Suppressor macrophage treated with lipopolysaccharide for 1 hour (primary cell): ENCODE measurements at regions not wholly inside any gene's neighbourhood (a gene's known extent, or its start where the extent isn't known, plus 50 kb on each side); places are given as distances from the start of the nearest gene placed in this dataset.

Experiments
- DNase-seq, 3 donors: peaks; one replicate each; pipeline ENCODE4 v3.0.0-alpha.2; 2020 to 2022

GRCh38 chr2:37472959-37473358 is 128.5 kb downstream of the QPCT start:
- no peak for DNase-seq

GRCh38 chr2:37476411-37476810 is 132.0 kb downstream of the QPCT start:
- DNase-seq, result no peak

- DNase-seq, result peak in 1 of 3 donors; percentile 20
Observed at GRCh38 chr2:37477921-37478320, 133.5 kb downstream of the QPCT start.

- no peak for DNase-seq
Observed at GRCh38 chr2:37481244-37481643, 136.8 kb downstream of the QPCT start.

- no peak for DNase-seq
Observed at GRCh38 chr2:37489041-37489456, 144.6 kb downstream of the QPCT start.

- no peak for DNase-seq
Observed at GRCh38 chr2:37489536-37489935, 145.1 kb downstream of the QPCT start.

GRCh38 chr2:37493425-37493824 is 149.0 kb downstream of the QPCT start:
- DNase-seq, result no peak

GRCh38 chr2:37499113-37499512 is 154.7 kb downstream of the QPCT start:
- DNase-seq, result no peak

GRCh38 chr2:37500031-37500430 is 155.6 kb downstream of the QPCT start:
- peak in 2 of 3 donors; percentile 31 to 37 for DNase-seq

- DNase-seq, result no peak
Observed at GRCh38 chr2:37501113-37501512, 156.7 kb downstream of the QPCT start.

- peak; percentile 38 to 66 (median 60) for DNase-seq
Observed at GRCh38 chr2:37506407-37507050, 162.1 kb downstream of the QPCT start.

GRCh38 chr2:37507051-37507410 is 162.6 kb downstream of the QPCT start:
- no peak for DNase-seq

- no peak for DNase-seq
Observed at GRCh38 chr2:37507703-37508102, 163.3 kb downstream of the QPCT start.

- DNase-seq, result no peak
Observed at GRCh38 chr2:37512971-37513370, 158.5 kb downstream of the CDC42EP3 start.

- peak; percentile 57 to 67 (median 64) for DNase-seq
Observed at GRCh38 chr2:37523814-37524362, 147.6 kb downstream of the CDC42EP3 start.

GRCh38 chr2:37526323-37526722 is 145.1 kb downstream of the CDC42EP3 start:
- peak in 1 of 3 donors; percentile 12 for DNase-seq

- no peak for DNase-seq
Observed at GRCh38 chr2:37526856-37527255, 144.6 kb downstream of the CDC42EP3 start.

- peak in 2 of 3 donors; percentile 32 to 43 for DNase-seq
Observed at GRCh38 chr2:37527361-37527760, 144.1 kb downstream of the CDC42EP3 start.

- no peak for DNase-seq
Observed at GRCh38 chr2:37529830-37530415, 141.5 kb downstream of the CDC42EP3 start.

- no peak for DNase-seq
Observed at GRCh38 chr2:37532503-37532902, 138.9 kb downstream of the CDC42EP3 start.

GRCh38 chr2:37537316-37537715 is 134.1 kb downstream of the CDC42EP3 start:
- DNase-seq, result no peak

- no peak for DNase-seq
Observed at GRCh38 chr2:37541516-37541915, 129.9 kb downstream of the CDC42EP3 start.

GRCh38 chr2:37543999-37544557 is 127.4 kb downstream of the CDC42EP3 start:
- peak in 2 of 3 donors; percentile 53 to 54 for DNase-seq

GRCh38 chr2:37544591-37545031 is 126.8 kb downstream of the CDC42EP3 start:
- no peak for DNase-seq
